CD4-positive, CD25-positive, alpha-beta regulatory T cell (primary cell): ENCODE measurements at regions not wholly inside any gene's neighbourhood (a gene's known extent, or its start where the extent isn't known, plus 50 kb on each side); places are given as distances from the start of the nearest gene placed in this dataset.
A peak's percentile ranks its signal among the peaks of the same experiment; 100 is the strongest.

Experiments
- ATAC-seq, 2 donors: fragments of 150-1000 bp; cut with Tn5 transposase; one replicate each; pipeline ENCODE4 v1.10.0; 2021; ENCODE audit warnings: low read depth in 2 of 2, moderate number of reproducible peaks in 2 of 2, moderate library complexity in 1 of 2
- DNase-seq, 3 donors: peaks; one replicate each; pipeline versions ENCODE4 v3.0.0 to v3.0.0-alpha.2; 2012 to 2022; ENCODE audit warnings: mixed read lengths in 1 of 3
- H3K27ac ChIP-seq: one replicate; pipeline ENCODE4 v1.7.0; 2013; ENCODE audit warnings: mild to moderate bottlenecking, low read length; ENCODE audit not compliant: insufficient read depth, poor library complexity, severe bottlenecking
- H3K27me3 ChIP-seq: one replicate; pipeline ENCODE4 v1.7.0; 2013; ENCODE audit warnings: low read length; ENCODE audit not compliant: control insufficient read depth, insufficient read depth
- H3K36me3 ChIP-seq: one replicate; pipeline ENCODE4 v1.7.0; 2013; ENCODE audit warnings: mild to moderate bottlenecking, low read length, moderate library complexity; ENCODE audit not compliant: control insufficient read depth, insufficient read depth
- H3K4me1 ChIP-seq: 2 replicates; pipeline ENCODE4 v1.7.0; 2013; ENCODE audit warnings: mild to moderate bottlenecking, low read length; ENCODE audit not compliant: insufficient read depth, control insufficient read depth, poor library complexity, severe bottlenecking
- H3K4me3 ChIP-seq: one replicate; pipeline ENCODE4 v1.7.0; 2013; ENCODE audit warnings: low read depth, mild to moderate bottlenecking, low read length, moderate library complexity
- H3K9me3 ChIP-seq, 2 experiments: 1 replicate in 1 of 2; 2 replicates in 1 of 2; pipeline ENCODE4 v1.7.0; 2013; ENCODE audit warnings: low read length in 2 of 2, mild to moderate bottlenecking in 1 of 2, moderate library complexity in 1 of 2; ENCODE audit not compliant: control insufficient read depth in 2 of 2
- H3K27ac Mint-ChIP-seq, 3 donors: one replicate each; pipeline ENCODE4 v1.8.0; 2020 to 2022; ENCODE audit warnings: mild to moderate bottlenecking in 3 of 3, mixed read lengths in 3 of 3, moderate library complexity in 2 of 3
- H3K27me3 Mint-ChIP-seq: one replicate; pipeline ENCODE4 v1.8.0; 2022; ENCODE audit warnings: mild to moderate bottlenecking, mixed read lengths
- H3K36me3 Mint-ChIP-seq: one replicate; pipeline ENCODE4 v1.8.0; 2020; ENCODE audit warnings: mixed read lengths
- H3K4me1 Mint-ChIP-seq, 4 donors: one replicate each; pipeline ENCODE4 v1.8.0; 2020 to 2022; ENCODE audit warnings: mixed read lengths in 4 of 4, mild to moderate bottlenecking in 1 of 4
- H3K4me3 Mint-ChIP-seq, 4 donors: one replicate each; pipeline ENCODE4 v1.8.0; 2020 to 2022; ENCODE audit warnings: mild to moderate bottlenecking in 4 of 4, mixed read lengths in 4 of 4, moderate library complexity in 3 of 4
- H3K9me3 Mint-ChIP-seq, 7 donors: one replicate each; pipeline ENCODE4 v1.8.0; 2020 to 2022; ENCODE audit warnings: mixed read lengths in 7 of 7, mild to moderate bottlenecking in 3 of 7, moderate library complexity in 2 of 7

DNA sequence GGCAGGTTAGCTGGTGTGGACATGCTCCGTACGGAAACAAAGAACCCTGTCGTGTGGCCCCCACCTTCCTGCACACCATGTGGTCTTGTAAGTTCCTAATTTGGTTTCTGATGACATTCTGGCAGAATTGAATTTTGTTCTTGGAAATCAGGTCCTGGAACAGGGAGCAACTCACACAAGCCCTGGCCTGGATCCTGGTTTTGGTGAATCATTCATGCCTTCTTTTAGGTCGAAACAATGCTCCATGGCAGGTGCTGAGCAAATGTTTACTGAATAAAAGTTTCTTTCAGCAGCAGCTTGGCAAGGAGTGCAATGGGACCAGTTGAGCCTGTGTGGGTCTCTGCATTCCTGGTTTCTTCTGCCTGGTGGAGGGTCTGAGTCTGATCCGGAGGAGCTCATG lies 978.4 kb downstream of the BCL11B start:
- DNase-seq: no peak
- Histone ChIP-seq H3K27me3 (no peaks in the 10 kb centered on the region), H3K36me3 (no peaks in the 10 kb centered on the region), H3K9me3 (no peaks in the 10 kb centered on the region), H3K4me1 (no peaks in the 10 kb centered on the region), H3K4me3 (no peak overlapping the region), H3K27ac (no peak overlapping the region)
- H3K27ac Mint-ChIP-seq: no peak overlapping the region
- H3K9me3 Mint-ChIP-seq: peaks cover 0 to 2% (median 0%) of the 10 kb centered on the region in 7 donors
- H3K27me3 Mint-ChIP-seq: no peaks in the 10 kb centered on the region
- peaks cover 3% of the 10 kb centered on the region for H3K36me3 Mint-ChIP-seq
- no peak for ATAC-seq
- no peak overlapping the region for H3K4me3 Mint-ChIP-seq
- peaks cover 2 to 8% (median 6%) of the 10 kb centered on the region in 4 donors for H3K4me1 Mint-ChIP-seq

DNA sequence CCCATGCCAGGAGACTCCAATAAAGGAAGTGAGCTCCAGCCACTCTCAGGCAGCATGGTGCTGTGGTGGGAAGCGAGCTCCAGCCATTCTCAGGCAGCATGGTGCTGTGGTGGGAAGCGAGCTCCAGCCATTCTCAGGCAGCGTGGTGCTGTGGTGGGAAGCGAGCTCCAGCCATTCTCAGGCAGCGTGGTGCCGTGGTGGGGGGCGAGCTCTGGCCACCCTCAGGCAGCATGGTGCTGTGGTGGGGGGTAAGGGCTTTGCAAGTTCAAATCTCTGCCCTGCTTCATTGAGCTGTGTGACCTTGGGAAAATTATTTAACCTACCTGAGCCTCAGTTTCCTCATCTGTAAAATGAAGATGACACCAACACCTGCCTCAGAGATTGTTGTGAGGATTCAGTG lies 975.1 kb downstream of the BCL11B start:
- Mint-ChIP-seq H3K4me1 (peaks cover 6 to 12% (median 6%) of the 10 kb centered on the region in 4 donors), H3K27ac (no peak overlapping the region), H3K4me3 (no peak overlapping the region), H3K36me3 (peaks cover 3% of the 10 kb centered on the region), H3K9me3 (no peaks in the 10 kb centered on the region), H3K27me3 (no peaks in the 10 kb centered on the region)
- H3K27ac ChIP-seq: no peak overlapping the region
- no peaks in the 10 kb centered on the region for H3K9me3 ChIP-seq
- no peak overlapping the region for H3K4me3 ChIP-seq
- no peak for ATAC-seq
- H3K27me3 ChIP-seq: no peaks in the 10 kb centered on the region
- no peak for DNase-seq
- no peaks in the 10 kb centered on the region for H3K36me3 ChIP-seq
- H3K4me1 ChIP-seq: no peaks in the 10 kb centered on the region

DNA sequence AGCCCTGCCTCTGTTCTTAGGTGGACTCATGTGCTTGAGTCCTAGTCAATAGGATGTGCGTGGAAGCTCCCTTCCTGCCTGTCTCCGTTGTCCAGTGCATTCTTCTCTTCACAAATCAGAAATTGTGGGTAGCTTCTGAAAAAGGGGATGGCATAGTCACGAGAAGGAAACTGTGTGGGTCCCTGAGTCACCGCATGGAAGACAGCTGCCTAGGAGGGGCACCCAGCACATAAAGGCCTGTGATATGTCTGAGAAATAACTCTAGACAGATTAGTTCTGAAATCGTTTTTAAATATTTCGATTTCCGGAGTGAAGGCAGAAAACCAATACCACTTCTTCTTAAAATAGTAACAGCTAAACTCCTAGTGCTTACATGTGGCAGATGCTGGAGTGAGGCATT lies 974.4 kb downstream of the BCL11B start:
- Histone ChIP-seq H3K36me3 (no peaks in the 10 kb centered on the region), H3K9me3 (no peaks in the 10 kb centered on the region), H3K4me1 (no peaks in the 10 kb centered on the region), H3K27me3 (no peaks in the 10 kb centered on the region), H3K4me3 (no peak overlapping the region), H3K27ac (no peak overlapping the region)
- H3K4me3 Mint-ChIP-seq: no peak overlapping the region
- peaks cover 0 to 7% (median 5%) of the 10 kb centered on the region in 4 donors for H3K4me1 Mint-ChIP-seq
- H3K36me3 Mint-ChIP-seq: no peaks in the 10 kb centered on the region
- no peak overlapping the region for H3K27ac Mint-ChIP-seq
- no peaks in the 10 kb centered on the region for H3K27me3 Mint-ChIP-seq
- ATAC-seq (no peak), DNase-seq (no peak)
- no peaks in the 10 kb centered on the region for H3K9me3 Mint-ChIP-seq

DNA sequence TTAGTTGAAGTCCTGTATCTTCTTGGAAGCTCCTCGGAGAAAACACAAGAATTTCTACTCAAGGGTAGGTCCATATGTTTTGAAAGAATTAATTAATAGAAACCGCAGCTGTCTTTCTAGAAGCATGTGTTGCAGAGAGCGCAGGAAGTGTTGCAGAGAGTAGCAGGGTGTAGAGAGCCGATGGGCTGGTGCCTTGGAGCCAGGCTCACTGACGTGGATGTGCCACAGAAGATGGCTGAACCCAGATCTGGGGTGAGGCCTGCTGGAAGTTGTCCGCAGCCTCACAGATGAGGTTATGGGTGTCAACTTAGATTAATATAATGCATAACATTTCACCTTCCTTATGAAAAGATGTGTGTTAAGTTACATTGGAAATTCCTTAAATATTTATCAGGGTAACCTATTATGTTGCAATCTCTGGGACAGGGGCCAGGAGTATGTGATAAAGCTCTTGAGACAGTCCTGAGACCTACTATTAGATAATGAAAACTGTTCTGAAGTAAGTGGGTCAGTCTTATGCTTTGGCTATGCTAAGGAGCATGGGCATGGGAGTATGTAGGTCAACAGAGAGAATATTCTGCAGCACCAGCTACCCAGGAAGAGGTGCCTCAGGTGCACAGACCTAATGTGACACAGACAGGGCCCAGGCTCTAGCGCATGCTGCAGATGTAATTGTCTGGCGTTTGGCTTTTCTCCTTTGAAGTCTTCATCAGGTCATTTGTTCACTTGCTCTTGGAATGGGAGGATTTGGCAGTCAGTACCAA lies 973.3 kb downstream of the BCL11B start:
- H3K36me3 Mint-ChIP-seq: no peaks in the 10 kb centered on the region
- no peak overlapping the region for H3K27ac Mint-ChIP-seq
- no peaks in the 10 kb centered on the region for H3K9me3 Mint-ChIP-seq
- no peak overlapping the region for H3K4me3 Mint-ChIP-seq
- no peaks in the 10 kb centered on the region for H3K36me3 ChIP-seq
- no peak for DNase-seq
- no peaks in the 10 kb centered on the region for H3K27me3 Mint-ChIP-seq
- H3K27ac ChIP-seq: no peak overlapping the region
- no peaks in the 10 kb centered on the region for H3K4me1 ChIP-seq
- no peaks in the 10 kb centered on the region for H3K9me3 ChIP-seq
- H3K4me3 ChIP-seq: no peak overlapping the region
- no peaks in the 10 kb centered on the region for H3K27me3 ChIP-seq
- peaks cover 0 to 7% (median 5%) of the 10 kb centered on the region in 4 donors for H3K4me1 Mint-ChIP-seq
- no peak for ATAC-seq

DNA sequence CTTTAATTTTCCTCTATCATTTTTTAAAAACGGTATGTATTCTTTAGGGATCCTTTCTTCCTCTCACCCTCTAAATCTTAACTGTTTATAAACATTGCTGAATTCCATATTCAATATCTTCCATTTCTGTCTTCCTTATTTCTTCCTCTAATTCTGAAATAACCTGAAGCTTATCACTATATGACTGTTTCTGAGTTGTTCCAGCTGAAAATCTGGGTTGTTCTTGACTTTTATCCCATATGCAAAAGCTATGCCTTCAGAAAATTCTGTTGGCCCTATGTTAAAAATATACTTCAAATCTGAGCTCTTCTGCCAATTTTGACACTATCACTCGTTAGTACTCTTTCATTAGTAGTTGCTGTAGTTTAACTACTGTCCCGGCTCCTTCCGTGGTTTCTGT lies 970.3 kb downstream of the BCL11B start:
- peaks cover 0 to 7% (median 7%) of the 10 kb centered on the region in 4 donors for H3K4me1 Mint-ChIP-seq
- no peaks in the 10 kb centered on the region for H3K27me3 Mint-ChIP-seq
- H3K27ac Mint-ChIP-seq: no peak overlapping the region
- Histone ChIP-seq H3K36me3 (no peaks in the 10 kb centered on the region), H3K27ac (no peak overlapping the region), H3K9me3 (no peaks in the 10 kb centered on the region), H3K4me3 (no peak overlapping the region), H3K27me3 (no peaks in the 10 kb centered on the region), H3K4me1 (no peaks in the 10 kb centered on the region)
- H3K4me3 Mint-ChIP-seq: no peak overlapping the region
- H3K9me3 Mint-ChIP-seq: peaks cover 0 to 4% (median 0%) of the 10 kb centered on the region in 7 donors
- DNase-seq (no peak), ATAC-seq (no peak)
- H3K36me3 Mint-ChIP-seq: no peaks in the 10 kb centered on the region

DNA sequence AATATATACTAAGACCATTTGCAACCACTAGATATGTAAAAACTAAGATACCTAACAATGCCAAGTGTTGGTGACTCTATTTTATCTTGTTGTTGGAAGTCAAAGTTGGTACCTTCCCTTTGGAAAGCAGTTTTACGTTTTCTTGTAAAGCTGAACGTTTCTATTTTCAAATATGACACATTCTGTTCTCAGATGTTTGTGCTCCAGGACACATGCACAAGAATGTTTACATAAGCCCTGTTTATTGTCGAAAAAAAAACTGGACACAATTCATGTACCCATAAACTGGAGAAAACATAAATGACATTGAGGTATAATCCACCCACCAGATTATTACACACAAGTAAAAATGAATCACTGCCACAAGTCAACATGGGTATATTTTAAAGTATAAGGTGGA lies 967.4 kb downstream of the BCL11B start:
- H3K27ac Mint-ChIP-seq: no peak overlapping the region
- no peaks in the 10 kb centered on the region for H3K27me3 Mint-ChIP-seq
- peaks cover 0 to 4% (median 0%) of the 10 kb centered on the region in 7 donors for H3K9me3 Mint-ChIP-seq
- H3K36me3 Mint-ChIP-seq: no peaks in the 10 kb centered on the region
- H3K4me1 Mint-ChIP-seq: peaks cover 0 to 11% (median 3%) of the 10 kb centered on the region in 4 donors
- H3K27me3 ChIP-seq: no peaks in the 10 kb centered on the region
- H3K4me3 Mint-ChIP-seq: no peak overlapping the region
- no peaks in the 10 kb centered on the region for H3K9me3 ChIP-seq
- no peak overlapping the region for H3K27ac ChIP-seq
- ATAC-seq (no peak), DNase-seq (no peak)
- H3K36me3 ChIP-seq: no peaks in the 10 kb centered on the region
- H3K4me1 ChIP-seq: no peaks in the 10 kb centered on the region
- H3K4me3 ChIP-seq: no peak overlapping the region

DNA sequence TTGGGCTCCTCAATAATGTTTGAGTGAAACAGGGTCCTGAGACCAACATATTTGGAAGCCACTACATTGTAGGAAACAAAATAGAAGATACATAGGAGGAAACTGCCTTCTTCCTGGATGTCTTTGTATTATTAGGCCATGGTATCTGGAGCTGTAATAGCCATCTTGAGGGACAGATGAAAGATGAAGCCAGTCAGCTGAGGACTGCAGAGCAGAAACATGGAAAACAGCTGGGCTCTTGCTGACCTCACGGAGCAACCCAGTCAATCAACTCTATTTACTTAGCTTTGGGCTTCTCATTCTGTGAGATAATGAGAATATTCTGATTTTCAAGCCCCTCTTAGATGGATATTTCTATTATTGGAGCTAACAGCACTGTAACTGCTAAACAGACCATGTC lies 962.4 kb downstream of the BCL11B start:
- H3K4me1 Mint-ChIP-seq: peaks cover 0 to 10% (median 10%) of the 10 kb centered on the region in 4 donors
- H3K27ac Mint-ChIP-seq: peak overlapping the region in 1 of 3 donors; percentile 35

DNA sequence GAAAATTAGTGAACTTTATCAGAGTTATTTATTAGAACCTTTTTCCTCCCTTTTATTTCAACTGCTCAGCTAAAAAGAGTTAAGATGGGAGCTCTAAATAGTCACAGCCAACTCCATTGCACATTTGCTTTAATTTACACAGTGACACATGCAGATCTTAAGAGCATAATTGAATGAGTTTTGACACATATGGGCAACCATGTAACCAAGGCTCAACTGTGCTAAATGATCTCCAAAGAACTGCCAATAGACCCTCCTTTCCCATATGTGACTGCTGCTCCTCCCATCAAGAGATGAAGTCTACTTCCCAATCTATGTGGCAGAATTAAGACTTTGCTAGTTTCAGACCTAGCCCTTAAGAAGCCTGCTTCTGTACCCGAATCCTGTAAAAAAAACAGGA lies 960.0 kb downstream of the BCL11B start:
- no peak overlapping the region for H3K27ac ChIP-seq
- ATAC-seq (no peak), DNase-seq (no peak)
- H3K36me3 ChIP-seq: no peaks in the 10 kb centered on the region
- H3K4me1 ChIP-seq: no peaks in the 10 kb centered on the region
- Mint-ChIP-seq H3K4me3 (no peak overlapping the region), H3K9me3 (peaks cover 0 to 9% (median 0%) of the 10 kb centered on the region in 7 donors), H3K4me1 (peaks cover 0 to 10% (median 9%) of the 10 kb centered on the region in 4 donors), H3K27me3 (no peaks in the 10 kb centered on the region), H3K36me3 (no peaks in the 10 kb centered on the region), H3K27ac (no peak overlapping the region)
- no peaks in the 10 kb centered on the region for H3K9me3 ChIP-seq
- H3K27me3 ChIP-seq: no peaks in the 10 kb centered on the region
- H3K4me3 ChIP-seq: no peak overlapping the region

More for the DNA sequence above, 962.4 kb downstream of the BCL11B start:
- Mint-ChIP-seq H3K36me3 (no peaks in the 10 kb centered on the region), H3K4me3 (no peak overlapping the region), H3K9me3 (peaks cover 0 to 9% (median 0%) of the 10 kb centered on the region in 7 donors), H3K27me3 (no peaks in the 10 kb centered on the region)
- Histone ChIP-seq H3K27ac (no peak overlapping the region), H3K27me3 (no peaks in the 10 kb centered on the region), H3K36me3 (no peaks in the 10 kb centered on the region), H3K4me1 (no peaks in the 10 kb centered on the region), H3K9me3 (no peaks in the 10 kb centered on the region), H3K4me3 (no peak overlapping the region)
- DNase-seq: no peak
- ATAC-seq: no peak
